HG03575 (cell line): ENCODE measurements at regions not wholly inside any gene's neighbourhood (a gene's known extent, or its start where the extent isn't known, plus 50 kb on each side); places are given as distances from the start of the nearest gene placed in this dataset.

Experiments used
- ATAC-seq: cut with Tn5 transposase; IDR thresholded peaks from one replicate; pipeline ENCODE4 v1.9.1; 2021; ENCODE audit not compliant: unreplicated experiment, insufficient number of reproducible peaks, low FRiP score; ENCODE audit errors: extremely low read depth

GRCh38 chr6:139427199-139427598, 52.8 kb upstream of the CITED2 start:
- ATAC-seq, result no peak

- ATAC-seq, result no peak
Observed at GRCh38 chr6:139426795-139427194, 52.3 kb upstream of the CITED2 start.

- ATAC-seq, result no peak
Observed at GRCh38 chr6:139425780-139426179, 51.3 kb upstream of the CITED2 start.

GRCh38 chr6:139423971-139424667, 49.7 kb upstream of the CITED2 start:
- no peak for ATAC-seq
